ENCODE measurements at regions not wholly inside any gene's neighbourhood (a gene's known extent, or its start where the extent isn't known, plus 50 kb on each side); places are given as distances from the start of the nearest gene placed in this dataset.

- Mint-ChIP-seq H3K27ac (peak overlapping the region; percentile 30), H3K36me3 (ENCODE audit: low read depth) (peaks cover 54% of the 10 kb centered on the region), H3K4me1 (ENCODE audit: low read depth) (peaks cover 47% of the 10 kb centered on the region), H3K4me3 (ENCODE audit: low read depth) (no peak overlapping the region), H3K9me3 (peaks cover 9% of the 10 kb centered on the region), H3K27me3 (ENCODE audit: low read depth) (no peaks in the 10 kb centered on the region)
- intact Hi-C loops (cut with micrococcal nuclease): loop anchor here (5.0 kb wide), 2 partner anchors 53 to 57 kb away; no protein-coding TSS in a partner anchor
- no peak for DNase-seq (ENCODE audit: low spot score)
Measured at GRCh38 chr14:71469643-71470335, 462.4 kb upstream of the RGS6 start.

- intact Hi-C loops (cut with micrococcal nuclease): loop anchor here (2.0 to 5.0 kb wide), 3 partner anchors 51 to 139 kb away; no protein-coding TSS in a partner anchor
- Mint-ChIP-seq H3K36me3 (ENCODE audit: low read depth) (peaks cover 51% of the 10 kb centered on the region), H3K27me3 (ENCODE audit: low read depth) (no peaks in the 10 kb centered on the region), H3K9me3 (peaks cover 9% of the 10 kb centered on the region), H3K4me3 (ENCODE audit: low read depth) (no peak overlapping the region), H3K4me1 (ENCODE audit: low read depth) (peaks cover 62% of the 10 kb centered on the region), H3K27ac (peak overlapping the region; percentile 70)
- DNase-seq (ENCODE audit: low spot score): no peak
Measured at GRCh38 chr14:71471634-71472355, 460.4 kb upstream of the RGS6 start.

DNA sequence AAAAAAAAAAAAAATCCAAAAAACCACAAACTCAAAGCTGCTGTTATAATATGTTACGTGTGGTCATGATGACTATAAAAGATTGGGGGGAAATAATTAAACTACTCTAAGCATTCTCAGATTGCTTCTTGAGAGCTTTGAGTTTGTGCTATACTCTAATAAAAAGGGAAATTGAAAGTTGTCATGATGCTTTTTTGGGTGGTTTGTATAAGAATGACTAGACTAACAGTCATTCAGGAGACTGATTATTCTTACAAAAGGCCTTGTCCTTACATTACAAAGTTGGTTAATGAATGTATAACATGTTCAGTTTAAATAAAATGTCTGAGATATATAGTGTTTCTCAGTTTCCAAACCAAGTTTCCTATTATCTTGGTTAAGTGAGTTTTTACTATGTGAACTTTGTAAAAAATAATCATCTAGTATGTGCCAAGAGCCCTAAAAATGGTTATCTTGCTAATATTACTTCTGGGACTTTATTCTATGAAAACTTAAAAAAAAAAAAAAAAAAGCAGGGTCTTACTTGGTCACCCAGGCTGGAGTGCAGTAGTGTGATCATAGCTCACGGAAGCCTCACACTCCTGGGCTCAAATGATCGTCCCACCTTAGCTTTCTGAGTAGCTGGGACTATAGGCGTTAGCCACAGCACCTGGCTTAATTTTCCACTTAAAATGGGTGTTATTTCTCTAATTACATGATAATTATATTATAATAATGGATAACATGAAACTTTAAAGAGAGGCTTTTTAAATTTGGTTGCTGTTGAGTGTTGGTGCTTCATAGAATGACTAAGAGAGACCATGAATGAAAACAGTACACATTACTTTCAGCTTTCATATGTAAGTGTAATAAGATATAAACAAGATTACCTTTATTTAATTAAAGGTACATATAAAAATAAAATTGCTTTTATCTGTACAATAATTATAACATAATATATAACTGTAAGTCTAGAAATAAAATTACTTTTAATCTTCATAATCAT is 459.6 kb upstream of the RGS6 start:
- Mint-ChIP-seq H3K4me1 (ENCODE audit: low read depth) (peaks cover 65% of the 10 kb centered on the region), H3K36me3 (ENCODE audit: low read depth) (peaks cover 52% of the 10 kb centered on the region), H3K27ac (peak overlapping the region; percentile 70), H3K27me3 (ENCODE audit: low read depth) (no peaks in the 10 kb centered on the region), H3K9me3 (peaks cover 7% of the 10 kb centered on the region), H3K4me3 (ENCODE audit: low read depth) (no peak overlapping the region)
- no peak for DNase-seq (ENCODE audit: low spot score)
- intact Hi-C loops (cut with micrococcal nuclease): loop anchor here (2.0 to 5.0 kb wide), 3 partner anchors 50 to 140 kb away; no protein-coding TSS in a partner anchor

DNA sequence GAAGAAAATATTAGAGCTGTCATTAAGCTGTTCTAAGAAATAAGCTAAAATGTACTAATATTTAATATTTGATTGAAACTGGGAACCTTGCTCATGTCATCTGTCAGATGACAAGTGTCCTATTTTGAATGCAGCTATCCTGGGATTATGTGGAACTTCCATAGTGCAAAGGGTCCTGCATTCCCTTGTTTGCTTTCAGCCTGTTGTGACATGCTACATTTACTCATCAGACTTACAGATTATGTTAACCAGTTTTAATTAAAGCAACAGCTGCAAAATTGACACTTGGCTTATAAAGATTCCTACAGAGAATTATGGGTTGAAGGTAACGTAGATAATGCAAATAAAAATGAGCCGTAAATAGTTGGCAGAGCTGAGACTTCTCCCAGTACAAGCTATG is 458.4 kb upstream of the RGS6 start:
- peaks cover 42% of the 10 kb centered on the region for H3K36me3 Mint-ChIP-seq (ENCODE audit: low read depth)
- H3K27me3 Mint-ChIP-seq (ENCODE audit: low read depth): no peaks in the 10 kb centered on the region
- peaks cover 70% of the 10 kb centered on the region for H3K4me1 Mint-ChIP-seq (ENCODE audit: low read depth)
- no peaks in the 10 kb centered on the region for H3K9me3 Mint-ChIP-seq
- no peak overlapping the region for H3K4me3 Mint-ChIP-seq (ENCODE audit: low read depth)
- intact Hi-C loops (cut with micrococcal nuclease): loop anchor here (2.0 to 5.0 kb wide), 3 partner anchors 48 to 141 kb away; no protein-coding TSS in a partner anchor
- no peak for DNase-seq (ENCODE audit: low spot score)
- no peak overlapping the region for H3K27ac Mint-ChIP-seq

DNA sequence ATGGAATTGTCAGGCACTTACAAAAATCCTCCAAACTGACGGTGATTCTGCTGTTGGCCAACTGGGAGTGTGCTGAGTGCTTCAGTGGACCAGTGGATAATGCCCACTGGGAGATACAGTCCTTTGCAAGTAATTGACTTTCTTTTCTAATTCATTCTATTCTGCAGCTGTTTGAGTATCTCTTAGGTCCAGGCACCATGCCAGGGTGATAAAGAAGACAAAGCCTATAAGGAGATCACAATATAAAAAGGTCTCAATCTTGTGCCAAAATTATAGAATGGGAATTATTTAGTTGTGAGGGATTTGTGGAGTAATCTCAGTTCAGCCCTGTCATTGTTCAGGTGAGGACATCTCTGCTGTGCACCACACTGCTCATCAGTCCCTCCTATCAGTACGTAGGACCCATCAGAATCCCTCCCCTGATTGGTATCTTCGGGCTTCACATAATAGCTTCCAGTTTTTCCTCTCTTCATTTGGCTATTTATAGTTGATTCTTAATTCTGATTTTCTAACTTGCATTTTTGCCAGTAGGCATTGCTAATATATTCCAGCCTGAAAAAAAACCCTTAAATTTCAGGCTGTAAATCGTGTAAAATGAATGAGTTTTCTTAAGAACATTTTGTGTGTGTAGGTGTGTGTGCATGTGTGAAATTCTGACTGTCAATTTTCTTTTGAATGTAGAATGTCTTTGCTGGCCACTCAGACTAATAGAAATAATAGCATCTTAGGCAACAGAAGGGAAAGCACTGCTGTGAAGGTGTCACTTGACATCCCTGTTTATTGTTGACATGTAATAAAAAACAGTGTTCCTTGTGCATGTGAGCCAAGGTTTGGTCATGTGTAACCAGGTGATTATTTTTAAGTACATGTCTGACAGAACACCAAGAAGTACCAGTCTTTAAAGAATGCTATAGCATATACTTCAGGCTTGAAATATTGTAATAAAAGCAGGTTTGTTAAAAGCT is 457.6 kb upstream of the RGS6 start:
- peaks cover 66% of the 10 kb centered on the region for H3K4me1 Mint-ChIP-seq (ENCODE audit: low read depth)
- no peak for DNase-seq (ENCODE audit: low spot score)
- no peaks in the 10 kb centered on the region for H3K9me3 Mint-ChIP-seq
- intact Hi-C loops (cut with micrococcal nuclease): loop anchor here (5.0 kb wide), 5 partner anchors 48 to 332 kb away; no protein-coding TSS in a partner anchor
- peaks cover 39% of the 10 kb centered on the region for H3K36me3 Mint-ChIP-seq (ENCODE audit: low read depth)
- no peak overlapping the region for H3K27ac Mint-ChIP-seq
- H3K4me3 Mint-ChIP-seq (ENCODE audit: low read depth): no peak overlapping the region
- H3K27me3 Mint-ChIP-seq (ENCODE audit: low read depth): no peaks in the 10 kb centered on the region

DNA sequence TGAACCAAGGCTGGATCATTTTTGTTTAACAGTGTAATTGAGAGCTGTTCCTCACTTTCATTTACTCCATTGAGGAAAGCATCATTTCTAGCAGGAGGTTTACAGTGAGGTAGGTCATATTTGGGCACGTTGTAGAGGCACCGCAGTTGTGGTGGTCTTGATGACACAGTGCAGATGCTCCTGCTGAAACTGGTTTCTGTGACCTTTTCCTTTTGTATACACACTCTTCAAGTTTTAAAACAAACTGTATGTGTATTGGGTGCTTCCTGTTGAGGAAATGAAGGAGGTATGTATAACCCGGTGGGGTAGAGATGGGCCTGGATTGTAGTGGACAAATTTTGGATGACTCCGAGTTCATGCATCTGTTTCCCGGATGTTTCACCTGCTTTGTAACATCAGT is 456.3 kb upstream of the RGS6 start:
- DNase-seq (ENCODE audit: low spot score): no peak
- H3K27ac Mint-ChIP-seq: peak overlapping the region; percentile 38
- peaks cover 40% of the 10 kb centered on the region for H3K36me3 Mint-ChIP-seq (ENCODE audit: low read depth)
- no peaks in the 10 kb centered on the region for H3K9me3 Mint-ChIP-seq
- no peaks in the 10 kb centered on the region for H3K27me3 Mint-ChIP-seq (ENCODE audit: low read depth)
- H3K4me3 Mint-ChIP-seq (ENCODE audit: low read depth): no peak overlapping the region
- intact Hi-C loops (cut with micrococcal nuclease): loop anchor here (5.0 kb wide), 3 partner anchors 81 to 334 kb away; no protein-coding TSS in a partner anchor
- peaks cover 59% of the 10 kb centered on the region for H3K4me1 Mint-ChIP-seq (ENCODE audit: low read depth)

DNA sequence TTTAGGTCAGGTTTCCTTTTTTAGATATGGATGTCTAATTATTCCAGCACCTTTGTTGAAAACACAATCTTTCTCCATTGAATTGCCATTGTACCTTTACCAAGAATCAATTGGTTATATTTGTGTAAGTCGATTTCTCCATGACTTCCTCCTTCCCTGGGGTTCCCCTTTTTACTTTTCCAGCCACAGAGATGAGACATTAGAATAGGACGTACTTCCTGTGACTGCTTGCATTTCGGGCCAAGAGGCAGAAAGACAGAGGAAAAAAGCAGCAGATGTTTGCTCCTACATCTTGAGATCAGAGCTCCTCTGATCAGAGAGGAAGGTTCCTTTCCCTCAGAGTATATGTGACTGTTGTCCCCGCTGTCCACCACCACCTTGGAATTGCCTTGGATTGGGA is 453.7 kb upstream of the RGS6 start:
- H3K4me3 Mint-ChIP-seq (ENCODE audit: low read depth): no peak overlapping the region
- H3K36me3 Mint-ChIP-seq (ENCODE audit: low read depth): peaks cover 43% of the 10 kb centered on the region
- peak overlapping the region; percentile 14 for H3K27ac Mint-ChIP-seq
- H3K4me1 Mint-ChIP-seq (ENCODE audit: low read depth): peaks cover 48% of the 10 kb centered on the region
- intact Hi-C loops (cut with micrococcal nuclease): loop anchor here (5.0 kb wide), 3 partner anchors 79 to 336 kb away; no protein-coding TSS in a partner anchor
- no peak for DNase-seq (ENCODE audit: low spot score)
- no peaks in the 10 kb centered on the region for H3K27me3 Mint-ChIP-seq (ENCODE audit: low read depth)
- no peaks in the 10 kb centered on the region for H3K9me3 Mint-ChIP-seq

- DNase-seq (ENCODE audit: low spot score): no peak
- intact Hi-C loops (cut with micrococcal nuclease): no loop called here
- no peak overlapping the region for H3K27ac Mint-ChIP-seq
- peaks cover 31% of the 10 kb centered on the region for H3K4me1 Mint-ChIP-seq (ENCODE audit: low read depth)
- no peaks in the 10 kb centered on the region for H3K9me3 Mint-ChIP-seq
- H3K27me3 Mint-ChIP-seq (ENCODE audit: low read depth): no peaks in the 10 kb centered on the region
- peaks cover 34% of the 10 kb centered on the region for H3K36me3 Mint-ChIP-seq (ENCODE audit: low read depth)
- no peak overlapping the region for H3K4me3 Mint-ChIP-seq (ENCODE audit: low read depth)
Measured at GRCh38 chr14:71481021-71481654, 451.1 kb upstream of the RGS6 start.

GRCh38 chr14:71482671-71483070 is 449.6 kb upstream of the RGS6 start:
- Mint-ChIP-seq H3K36me3 (ENCODE audit: low read depth) (peaks cover 38% of the 10 kb centered on the region), H3K27ac (no peak overlapping the region), H3K4me1 (ENCODE audit: low read depth) (peaks cover 35% of the 10 kb centered on the region), H3K4me3 (ENCODE audit: low read depth) (no peak overlapping the region), H3K9me3 (no peaks in the 10 kb centered on the region), H3K27me3 (ENCODE audit: low read depth) (no peaks in the 10 kb centered on the region)
- intact Hi-C loops (cut with micrococcal nuclease): no loop called here
- no peak for DNase-seq (ENCODE audit: low spot score)

DNA sequence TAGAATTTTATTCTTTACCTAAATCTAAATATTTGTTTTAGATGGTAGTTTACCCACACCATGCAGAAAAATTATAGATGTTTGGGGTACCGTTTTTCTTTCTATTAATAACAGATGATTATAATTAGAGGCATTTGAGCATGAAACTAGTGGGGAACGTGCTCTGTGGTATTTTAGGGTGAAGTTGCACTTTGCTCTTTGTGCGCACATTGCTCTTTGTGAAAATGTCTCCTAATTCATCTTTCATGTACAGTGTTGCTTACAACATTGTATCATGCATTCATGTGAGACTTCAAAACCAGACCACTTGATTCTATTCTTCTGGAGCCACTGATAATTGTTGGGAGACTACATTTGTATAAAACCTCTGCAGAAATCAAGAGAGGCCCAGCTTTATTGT is 449.1 kb upstream of the RGS6 start:
- DNase-seq (ENCODE audit: low spot score): no peak
- intact Hi-C loops (cut with micrococcal nuclease): no loop called here
- H3K4me3 Mint-ChIP-seq (ENCODE audit: low read depth): no peak overlapping the region

GRCh38 chr14:71485833-71486232 is 446.4 kb upstream of the RGS6 start:
- H3K27me3 Mint-ChIP-seq (ENCODE audit: low read depth): no peaks in the 10 kb centered on the region
- peaks cover 45% of the 10 kb centered on the region for H3K36me3 Mint-ChIP-seq (ENCODE audit: low read depth)
- no peak overlapping the region for H3K4me3 Mint-ChIP-seq (ENCODE audit: low read depth)
- no peaks in the 10 kb centered on the region for H3K9me3 Mint-ChIP-seq
- H3K27ac Mint-ChIP-seq: no peak overlapping the region
- intact Hi-C loops (cut with micrococcal nuclease): no loop called here
- H3K4me1 Mint-ChIP-seq (ENCODE audit: low read depth): peaks cover 30% of the 10 kb centered on the region
- no peak for DNase-seq (ENCODE audit: low spot score)

More for the DNA sequence above, 449.1 kb upstream of the RGS6 start:
- H3K27ac Mint-ChIP-seq: no peak overlapping the region
- H3K27me3 Mint-ChIP-seq (ENCODE audit: low read depth): no peaks in the 10 kb centered on the region
- peaks cover 34% of the 10 kb centered on the region for H3K4me1 Mint-ChIP-seq (ENCODE audit: low read depth)
- no peaks in the 10 kb centered on the region for H3K9me3 Mint-ChIP-seq
- peaks cover 39% of the 10 kb centered on the region for H3K36me3 Mint-ChIP-seq (ENCODE audit: low read depth)

Measured in activated T-helper 2 cell treated with anti-CD3 and anti-CD28 coated beads, Interferon-gamma antibody, Interleukin-2, Interleukin-4, amounts not matched to agents 10 μg/mL and 5 μg/mL and 100 μg/mL, durations not matched to agents 14 hours and 24 hours and 36 hours (primary cell).